Sciatic nerve (tissue), 2 donors: ENCODE measurements at regions not wholly inside any gene's neighbourhood (a gene's known extent, or its start where the extent isn't known, plus 50 kb on each side); places are given as distances from the start of the nearest gene placed in this dataset.
A peak's percentile ranks its signal among the peaks of the same experiment; 100 is the strongest.

ENCODE experiments used
- ATAC-seq: fragments of 200-7000 bp; cut with Tn5 transposase; one replicate; pipeline ENCODE4 v1.9.1; 2020; ENCODE audit warnings: mild to moderate bottlenecking, moderate library complexity
- DNase-seq: peaks from one replicate; pipeline ENCODE4 v3.0.0-alpha.2; 2020; ENCODE audit warnings: low spot score
- intact Hi-C: fragments of 100-400 bp; cut with DNase I; formaldehyde crosslinking; loops from one replicate; pipeline ENCODE4 v1.14.2; 2022
- donor health status: DM: no; HTN: no; CAD: no.
- donor health status: DM: no; HTN: no; CAD: no.

- intact Hi-C loops: no loop called here
- DNase-seq: no peak
- no peak for ATAC-seq
Observed at GRCh38 chr11:25902476-25902875, 429.5 kb upstream of the ANO3 start.

GRCh38 chr11:25908726-25909125, 423.2 kb upstream of the ANO3 start:
- intact Hi-C loops: no loop called here

GRCh38 chr11:25910086-25910485, 421.8 kb upstream of the ANO3 start:
- intact Hi-C loops: no loop called here
- DNase-seq (no peak), ATAC-seq (no peak)

More at GRCh38 chr11:25908726-25909125, 423.2 kb upstream of the ANO3 start:
- no peak for DNase-seq
- ATAC-seq: no peak

GRCh38 chr11:25920356-25920755, 411.6 kb upstream of the ANO3 start:
- intact Hi-C loops: no loop called here
- no peak for ATAC-seq
- no peak for DNase-seq

GRCh38 chr11:25924586-25924985, 407.3 kb upstream of the ANO3 start:
- ATAC-seq: no peak
- DNase-seq: no peak
- intact Hi-C loops: no loop called here

GRCh38 chr11:25925359-25925758, 406.6 kb upstream of the ANO3 start:
- intact Hi-C loops: no loop called here
- no peak for ATAC-seq
- DNase-seq: no peak

- intact Hi-C loops: no loop called here
- ATAC-seq: no peak
- DNase-seq: no peak
Observed at GRCh38 chr11:25927411-25927953, 404.4 kb upstream of the ANO3 start.

- ATAC-seq (no peak), DNase-seq (no peak)
- intact Hi-C loops: no loop called here
Observed at GRCh38 chr11:25928076-25928475, 403.9 kb upstream of the ANO3 start.

- ATAC-seq (no peak), DNase-seq (no peak)
- intact Hi-C loops: no loop called here
Observed at GRCh38 chr11:25938952-25939351, 393.0 kb upstream of the ANO3 start.

- intact Hi-C loops: no loop called here
- ATAC-seq (no peak), DNase-seq (no peak)
Observed at GRCh38 chr11:25939691-25940090, 392.2 kb upstream of the ANO3 start.

GRCh38 chr11:25941353-25941752, 390.6 kb upstream of the ANO3 start:
- intact Hi-C loops: no loop called here
- DNase-seq: no peak
- ATAC-seq: no peak

- ATAC-seq (no peak), DNase-seq (no peak)
- intact Hi-C loops: no loop called here
Observed at GRCh38 chr11:25943031-25943430, 388.9 kb upstream of the ANO3 start.

GRCh38 chr11:25943777-25944661, 387.9 kb upstream of the ANO3 start:
- intact Hi-C loops: no loop called here
- DNase-seq (no peak), ATAC-seq (peak; percentile 22)

- ATAC-seq (no peak), DNase-seq (no peak)
- intact Hi-C loops: no loop called here
Observed at GRCh38 chr11:25949918-25950317, 382.0 kb upstream of the ANO3 start.

- intact Hi-C loops: no loop called here
- DNase-seq (no peak), ATAC-seq (no peak)
Observed at GRCh38 chr11:25953006-25953405, 378.9 kb upstream of the ANO3 start.

GRCh38 chr11:25958045-25958444, 373.9 kb upstream of the ANO3 start:
- DNase-seq (no peak), ATAC-seq (no peak)
- intact Hi-C loops: no loop called here

- ATAC-seq (no peak), DNase-seq (no peak)
- intact Hi-C loops: no loop called here
Observed at GRCh38 chr11:25961539-25961938, 370.4 kb upstream of the ANO3 start.

- intact Hi-C loops: no loop called here
- DNase-seq (no peak), ATAC-seq (no peak)
Observed at GRCh38 chr11:25970726-25971508, 361.0 kb upstream of the ANO3 start.

- ATAC-seq: no peak
- no peak for DNase-seq
- intact Hi-C loops: no loop called here
Observed at GRCh38 chr11:25980091-25980490, 351.8 kb upstream of the ANO3 start.

- ATAC-seq (peak; percentile 84), DNase-seq (no peak)
- intact Hi-C loops: no loop called here
Observed at GRCh38 chr11:25981998-25982397, 349.9 kb upstream of the ANO3 start.
